ENCODE measurements at regions not wholly inside any gene's neighbourhood (a gene's known extent, or its start where the extent isn't known, plus 50 kb on each side); places are given as distances from the start of the nearest gene placed in this dataset.
A peak's percentile ranks its signal among the peaks of the same experiment; 100 is the strongest.

- no peak for DNase-seq (ENCODE audit: low read depth)
These were observed 50.7 kb upstream of the GPR157 start for GRCh38 chr1:9179463-9180110.

- no peak for DNase-seq (ENCODE audit: low read depth)
These were observed 51.4 kb upstream of the GPR157 start for GRCh38 chr1:9180111-9180819.

- DNase-seq (ENCODE audit: low read depth): peak; percentile 69
These were observed 52.4 kb upstream of the GPR157 start for GRCh38 chr1:9181176-9181906.

GRCh38 chr1:9181990-9182783 lies 52.4 kb upstream of the H6PD start:
- no peak for DNase-seq (ENCODE audit: low read depth)

- DNase-seq (ENCODE audit: low read depth): no peak
These were observed 51.8 kb upstream of the H6PD start for GRCh38 chr1:9182784-9183257.

- no peak for DNase-seq (ENCODE audit: low read depth)
These were observed 51.1 kb upstream of the H6PD start for GRCh38 chr1:9183441-9183840.

GRCh38 chr1:9183898-9184297 lies 50.7 kb upstream of the H6PD start:
- DNase-seq (ENCODE audit: low read depth): no peak

- no peak for DNase-seq (ENCODE audit: low read depth)
These were observed 49.8 kb upstream of the H6PD start for GRCh38 chr1:9184749-9185148.
